Stimulated activated CD4-positive, alpha-beta T cell treated with anti-CD3 and anti-CD28 coated beads, Interleukin-4, amount 100 ng/mL, for 48 hours (primary cell): ENCODE measurements at regions not wholly inside any gene's neighbourhood (a gene's known extent, or its start where the extent isn't known, plus 50 kb on each side); places are given as distances from the start of the nearest gene placed in this dataset.
"Not testable (repeated sequence)": the region's sequence is repeated elsewhere in the genome, so short reads cannot be mapped to it uniquely, and the experiment has no call there.

Experiments used
- DNase-seq, 2 donors: peaks; one replicate each; pipeline ENCODE4 v3.0.0-alpha.2; 2020; ENCODE audit warnings: low read depth in 2 of 2

GRCh38 chr15:70578196-70578595 lies 185.2 kb downstream of the UACA start:
- no peak for DNase-seq

- no peak for DNase-seq
These were observed 186.7 kb downstream of the UACA start for GRCh38 chr15:70576696-70577095.

GRCh38 chr15:70576276-70576675 lies 187.1 kb downstream of the UACA start:
- no peak for DNase-seq

- no peak for DNase-seq
These were observed 187.8 kb downstream of the UACA start for GRCh38 chr15:70575231-70576226.

- not testable (repeated sequence) for DNase-seq
These were observed 189.0 kb downstream of the UACA start for GRCh38 chr15:70574325-70574724.

GRCh38 chr15:70573121-70573850 lies 190.1 kb downstream of the UACA start:
- no peak for DNase-seq

GRCh38 chr15:70569714-70570231 lies 193.6 kb downstream of the UACA start:
- no peak for DNase-seq

GRCh38 chr15:70569091-70569713 lies 194.2 kb downstream of the UACA start:
- no peak for DNase-seq

GRCh38 chr15:70566989-70567388 lies 196.4 kb downstream of the UACA start:
- DNase-seq = no peak

- no peak for DNase-seq
These were observed 197.1 kb downstream of the UACA start for GRCh38 chr15:70566047-70566835.

- no peak for DNase-seq
These were observed 199.7 kb downstream of the UACA start for GRCh38 chr15:70563561-70564095.

- DNase-seq = no peak
These were observed 200.5 kb downstream of the UACA start for GRCh38 chr15:70562906-70563305.

- no peak for DNase-seq
These were observed 201.5 kb downstream of the UACA start for GRCh38 chr15:70561885-70562284.

- DNase-seq = no peak
These were observed 202.6 kb downstream of the UACA start for GRCh38 chr15:70560617-70561328.

- peak; percentile 47 to 51 for DNase-seq
These were observed 203.8 kb downstream of the UACA start for GRCh38 chr15:70559265-70560239.

GRCh38 chr15:70558406-70559264 lies 204.7 kb downstream of the UACA start:
- DNase-seq = no peak

GRCh38 chr15:70557521-70558258 lies 205.7 kb downstream of the UACA start:
- no peak for DNase-seq
